ENCODE measurements at regions not wholly inside any gene's neighbourhood (a gene's known extent, or its start where the extent isn't known, plus 50 kb on each side); places are given as distances from the start of the nearest gene placed in this dataset.

DNA sequence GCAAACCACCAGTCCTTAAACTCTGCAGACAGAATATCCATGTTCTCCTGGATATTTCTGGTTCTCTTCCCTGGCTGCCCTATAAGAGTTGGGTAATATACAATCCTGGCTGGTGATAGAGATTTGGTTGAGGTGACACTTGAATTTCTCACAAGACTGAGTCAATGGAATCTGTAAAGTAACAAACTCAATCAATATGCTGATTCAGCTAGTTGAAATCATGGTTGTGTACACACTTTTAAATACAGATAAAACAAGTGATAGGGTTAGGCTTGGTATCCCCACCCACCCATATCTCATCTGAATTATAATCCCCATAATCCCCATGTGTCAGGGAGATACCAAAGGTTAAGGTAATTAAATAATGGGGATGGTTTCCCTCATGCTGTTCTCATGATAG, 349.2 kb upstream of the MAD2L1 start:
- DNase-seq = no peak

- no peak for DNase-seq
These were observed 340.3 kb upstream of the MAD2L1 start for GRCh38 chr4:120406960-120407359.

DNA sequence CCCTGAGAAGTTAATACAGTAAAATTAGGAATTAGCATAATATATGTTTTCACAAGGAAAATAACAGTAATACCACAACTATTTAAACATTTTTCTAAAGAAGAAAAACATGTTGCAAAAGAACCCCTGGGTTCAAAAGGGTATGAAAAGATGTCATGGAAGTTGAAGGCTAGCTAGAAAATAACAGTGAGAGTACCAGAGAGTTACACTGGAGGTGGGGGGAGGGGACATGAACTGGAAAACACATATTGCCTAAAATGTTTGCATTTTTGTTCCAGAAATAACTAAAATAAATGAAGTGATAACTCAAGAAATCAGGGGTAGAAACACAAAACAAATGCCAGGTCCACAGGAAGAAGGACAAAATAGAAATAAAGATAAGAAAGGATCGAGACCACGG, 336.6 kb upstream of the MAD2L1 start:
- no peak for DNase-seq

GRCh38 chr4:120400441-120400840, 333.8 kb upstream of the MAD2L1 start:
- no peak for DNase-seq

DNA sequence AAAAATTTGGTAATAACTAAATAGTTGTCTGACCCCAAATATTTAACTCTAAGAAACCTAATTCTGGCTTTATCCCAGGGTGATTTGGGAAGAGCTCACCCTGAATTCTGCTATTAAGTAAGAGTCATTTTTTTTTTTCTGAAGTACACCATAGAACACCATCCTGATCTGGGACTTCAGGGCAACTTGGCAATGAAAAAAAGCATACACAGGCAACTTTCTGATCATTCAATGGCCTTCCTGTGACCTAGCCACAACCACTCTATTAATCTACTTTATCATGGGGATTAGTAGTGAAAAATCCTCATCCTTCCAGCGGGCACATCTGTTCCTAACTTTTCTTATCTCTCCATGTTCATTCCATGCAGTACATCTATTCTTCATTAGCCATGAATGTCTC, 333.2 kb upstream of the MAD2L1 start:
- DNase-seq = no peak

DNA sequence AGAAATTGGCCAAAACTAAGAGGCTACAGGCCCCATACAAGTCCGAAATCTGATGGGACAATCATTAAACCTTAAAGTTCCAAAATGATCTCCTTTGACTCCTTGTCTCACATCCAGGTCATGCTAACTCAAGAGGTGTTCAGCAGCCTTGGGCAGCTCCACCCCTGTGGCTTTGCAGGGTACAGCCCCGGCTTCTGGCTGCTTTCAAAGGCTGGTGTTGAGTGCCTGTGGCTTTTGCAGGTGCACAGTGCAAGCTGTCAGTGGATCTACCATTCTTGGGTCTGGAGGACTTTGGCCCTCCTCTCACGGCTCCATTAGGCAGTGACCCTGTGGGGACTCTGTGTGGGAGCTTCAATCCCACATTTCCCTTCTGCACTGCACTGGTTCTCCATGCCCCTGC, 329.1 kb upstream of the MAD2L1 start:
- no peak for DNase-seq

DNA sequence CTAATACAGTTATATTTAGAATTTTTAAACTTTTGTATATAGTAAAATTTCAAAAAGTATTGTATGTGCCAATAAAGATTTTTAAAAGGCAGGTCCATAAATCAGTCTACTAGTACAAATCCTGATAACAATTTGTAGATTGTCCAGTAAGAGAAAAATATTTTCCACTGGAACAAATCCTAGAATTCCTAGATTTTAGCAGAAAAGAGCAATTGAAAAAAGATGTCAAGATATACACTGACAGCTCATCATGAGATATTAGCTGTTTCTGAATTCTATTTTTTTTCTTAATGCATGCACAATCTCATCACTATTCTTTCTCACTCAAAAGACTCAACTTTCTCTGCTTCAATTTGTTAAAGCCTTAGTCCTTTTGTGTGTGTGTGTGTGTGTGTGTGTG, 289.2 kb upstream of the MAD2L1 start:
- DNase-seq = no peak

- DNase-seq = no peak
These were observed 287.7 kb upstream of the MAD2L1 start for GRCh38 chr4:120354381-120354780.

DNA sequence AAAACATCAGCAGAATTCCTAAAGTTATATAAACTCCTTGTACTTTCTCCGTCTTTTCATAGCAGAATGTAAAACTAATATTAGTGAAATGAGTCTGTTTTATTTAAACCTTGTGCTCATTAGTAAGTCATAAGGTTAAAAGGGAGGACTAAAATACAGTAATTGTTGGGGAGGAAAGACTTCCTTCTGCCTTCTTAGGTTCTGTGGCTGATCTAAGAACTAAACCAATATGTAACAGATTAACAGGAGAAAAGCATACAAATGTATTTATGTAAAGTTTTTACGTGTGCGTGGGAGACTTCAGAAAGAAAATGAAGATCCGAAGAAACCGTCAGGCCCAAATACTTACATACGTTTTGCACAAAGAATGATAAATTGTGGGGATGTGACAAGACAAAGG, 286.6 kb upstream of the MAD2L1 start:
- DNase-seq = no peak

GRCh38 chr4:120352739-120353138, 286.1 kb upstream of the MAD2L1 start:
- DNase-seq = no peak

- no peak for DNase-seq
These were observed 282.3 kb upstream of the MAD2L1 start for GRCh38 chr4:120348948-120349347.

DNA sequence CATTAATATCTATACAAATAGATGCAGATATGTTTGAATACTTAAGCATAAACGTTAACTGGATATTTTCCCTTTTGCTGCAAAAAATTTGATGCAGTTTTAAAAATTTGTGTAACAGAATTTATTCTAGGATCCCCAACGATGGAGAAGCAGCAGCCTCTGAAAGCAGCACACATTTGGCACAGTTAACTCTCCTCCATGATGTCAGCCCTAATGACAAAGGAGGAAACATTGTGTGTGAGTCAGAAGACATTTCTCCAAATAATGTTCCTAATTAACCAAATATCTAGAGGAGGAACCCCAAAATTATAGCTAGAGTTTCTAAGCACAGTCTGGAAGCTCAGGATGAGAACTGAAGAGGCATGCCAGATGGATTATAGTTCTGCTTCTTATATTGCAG, 281.9 kb upstream of the MAD2L1 start:
- DNase-seq = no peak

DNA sequence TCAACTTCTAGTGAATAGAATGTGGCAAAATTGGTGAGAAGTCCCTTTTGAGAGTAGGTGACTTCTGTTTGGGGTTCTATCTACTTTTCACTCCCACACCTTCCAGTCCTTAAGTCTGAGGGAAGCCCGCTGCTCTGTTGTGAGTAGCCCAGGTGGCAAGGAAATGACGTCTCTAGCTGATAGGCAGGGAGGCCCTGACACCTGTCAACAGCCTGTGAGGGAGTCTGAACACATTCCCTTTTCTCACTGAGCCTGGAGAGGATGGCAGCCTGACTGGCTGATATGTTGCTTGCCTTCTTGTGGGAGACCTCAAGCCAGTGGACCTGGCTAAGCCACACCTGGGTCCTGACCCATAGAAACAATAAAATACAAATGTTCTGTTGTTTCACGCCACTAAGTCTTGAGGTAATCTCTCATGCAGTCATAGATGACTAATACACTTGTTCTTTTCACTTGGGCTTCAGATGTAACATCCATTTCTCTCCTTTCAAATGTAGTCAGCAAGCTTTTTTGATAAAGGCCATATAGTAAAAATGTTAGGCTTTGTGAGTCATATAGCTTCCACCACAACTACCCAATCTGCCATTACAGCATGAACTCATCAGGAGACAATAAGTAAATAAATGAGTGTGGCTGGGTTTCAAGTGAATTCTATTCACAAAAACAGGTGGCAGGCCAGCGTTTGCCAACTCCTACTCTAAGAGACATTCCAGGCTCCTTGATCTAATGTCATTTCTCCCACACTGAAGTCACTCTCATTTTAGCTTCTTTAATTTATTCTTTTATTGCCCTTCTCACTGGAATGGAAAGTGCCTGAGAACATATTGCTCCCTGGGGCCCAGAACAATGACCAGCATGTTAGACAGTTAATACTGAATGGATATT, 265.1 kb upstream of the MAD2L1 start:
- DNase-seq = peak; percentile 52

GRCh38 chr4:120329386-120329785, 262.7 kb upstream of the MAD2L1 start:
- DNase-seq = no peak

- DNase-seq = no peak
These were observed 260.6 kb upstream of the MAD2L1 start for GRCh38 chr4:120327276-120327675.

DNA sequence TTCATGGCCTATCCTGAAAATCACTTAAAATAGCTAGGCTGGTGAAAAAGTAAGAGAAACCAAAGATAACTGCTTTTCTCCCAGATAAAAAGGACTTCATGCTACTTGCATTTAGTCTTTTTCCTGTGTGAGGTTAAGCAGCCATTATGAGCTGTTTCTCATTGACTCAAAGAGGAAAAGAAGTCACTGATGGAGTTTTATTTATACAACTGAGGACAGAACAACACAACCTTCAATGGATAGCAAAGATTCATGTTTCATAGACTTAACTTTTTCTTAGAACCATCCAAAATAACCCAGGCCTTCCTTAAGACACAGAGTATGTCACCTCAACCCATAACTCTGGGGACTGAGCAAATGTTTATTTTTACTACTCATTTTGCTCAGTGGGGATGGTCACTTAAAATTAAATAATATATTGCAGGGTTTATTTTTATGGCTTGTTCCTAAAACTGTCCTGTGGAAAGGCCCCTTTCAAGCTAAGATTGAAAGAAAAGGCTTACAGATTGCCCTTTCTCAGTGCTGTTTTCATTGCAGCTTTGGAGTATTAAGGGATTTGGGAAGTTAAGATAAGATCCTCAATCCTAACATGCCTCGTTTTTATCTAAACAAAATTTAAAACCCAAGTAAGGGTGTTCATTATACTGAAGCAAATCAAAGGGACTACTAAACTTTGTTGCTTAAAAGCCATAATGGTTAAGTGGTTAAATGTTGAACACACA, 252.6 kb upstream of the MAD2L1 start:
- DNase-seq = no peak

GRCh38 chr4:120318196-120318846, 251.7 kb upstream of the MAD2L1 start:
- no peak for DNase-seq

DNA sequence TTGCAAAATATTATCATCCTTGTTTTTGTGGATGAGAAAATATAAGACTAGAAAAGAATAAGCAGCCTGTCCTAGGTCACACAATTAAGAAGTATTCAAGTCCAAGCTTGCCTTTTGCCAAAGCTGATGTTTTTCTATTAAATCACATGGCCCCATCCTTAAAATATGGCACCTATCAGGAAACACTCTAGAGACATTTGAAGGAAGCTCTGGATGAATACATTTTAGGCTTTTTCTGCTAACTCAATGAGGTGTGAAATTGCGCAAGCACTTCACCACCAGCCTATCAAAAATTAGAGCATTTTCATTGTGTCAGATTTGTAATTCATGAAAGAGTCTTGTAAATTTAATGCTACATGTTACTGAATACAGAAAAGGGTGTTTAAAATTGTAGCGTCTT, 251.1 kb upstream of the MAD2L1 start:
- DNase-seq = no peak

DNA sequence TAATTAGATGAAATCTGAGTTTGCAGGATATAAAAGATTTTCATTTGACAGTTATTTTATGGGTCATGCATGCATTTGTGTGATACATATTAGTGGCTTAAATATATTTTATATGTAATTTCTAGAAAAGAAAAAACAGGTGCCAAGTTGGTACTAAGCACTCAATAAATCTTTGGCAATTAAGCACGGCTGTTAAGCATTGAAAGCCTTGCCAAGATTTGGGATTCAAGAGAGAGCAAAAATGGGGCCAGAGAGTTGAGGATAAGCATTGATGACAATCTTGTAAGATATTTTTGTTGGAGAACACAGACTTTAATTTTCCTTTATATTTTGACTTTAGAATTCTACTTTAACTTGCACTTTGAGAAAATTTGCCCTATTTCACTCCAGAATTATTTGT, 249.8 kb upstream of the MAD2L1 start:
- no peak for DNase-seq

DNA sequence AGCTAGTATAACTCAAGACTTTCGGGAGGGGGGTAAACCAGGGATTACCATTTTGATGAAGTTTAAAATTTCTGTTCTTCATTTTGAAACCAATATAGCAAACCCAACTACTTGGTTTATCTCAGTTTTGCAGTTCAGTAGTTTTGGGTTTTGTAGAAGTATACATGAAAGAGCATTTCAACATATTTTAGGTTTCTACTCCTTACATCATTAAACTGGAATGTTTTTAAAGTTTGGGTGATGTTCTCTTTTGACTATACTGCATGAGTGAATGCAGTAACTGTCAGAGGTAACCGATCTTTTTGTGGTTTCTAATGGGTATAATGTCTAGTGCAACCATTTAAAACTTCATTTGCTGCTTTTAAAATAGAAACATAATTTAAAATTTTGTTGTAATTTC, 248.3 kb upstream of the MAD2L1 start:
- DNase-seq = no peak

GRCh38 chr4:120304801-120305200, 238.2 kb upstream of the MAD2L1 start:
- DNase-seq = no peak

- DNase-seq = no peak
These were observed 233.0 kb upstream of the MAD2L1 start for GRCh38 chr4:120299631-120300030.

GRCh38 chr4:120293341-120293740, 226.7 kb upstream of the MAD2L1 start:
- no peak for DNase-seq

- no peak for DNase-seq
These were observed 224.9 kb upstream of the MAD2L1 start for GRCh38 chr4:120291541-120291940.

Measured in activated CD8-positive, alpha-beta memory T cell treated with anti-CD3 and anti-CD28 coated beads, Interleukin-2, amount 50 U/mL, for 48 hours (primary cell).